DND-41 (cell line): ENCODE measurements at regions not wholly inside any gene's neighbourhood (a gene's known extent, or its start where the extent isn't known, plus 50 kb on each side); places are given as distances from the start of the nearest gene placed in this dataset.

Experiments used
- ATAC-seq: fragments of 200-7000 bp; cut with Tn5 transposase; 3 replicates; pipeline ENCODE4 v1.9.1; 2021; ENCODE audit warnings: low read depth; ENCODE audit not compliant: insufficient read depth
- DNase-seq: peaks from one replicate; pipeline ENCODE4 v3.0.0-alpha.2; 2020
- H2AFZ ChIP-seq: 2 replicates; pipeline ENCODE4 v1.6.0; 2012; ENCODE audit warnings: low read depth, low read length
- H3K27ac ChIP-seq: 2 replicates; pipeline ENCODE4 v1.5.1; 2012; ENCODE audit warnings: low read length, inconsistent platforms
- H3K27me3 ChIP-seq: fragments of 200-600 bp; sonication (generic); 2 replicates; pipeline ENCODE4 v1.6.0; 2012; ENCODE audit warnings: low read length, mild to moderate bottlenecking, inconsistent platforms; ENCODE audit not compliant: insufficient read depth, poor library complexity
- H3K36me3 ChIP-seq: 2 replicates; pipeline ENCODE4 v1.5.1; 2012; ENCODE audit warnings: low read length, inconsistent platforms; ENCODE audit not compliant: insufficient read depth
- H3K4me1 ChIP-seq: 2 replicates; pipeline ENCODE4 v1.5.1; 2012; ENCODE audit warnings: mild to moderate bottlenecking, low read length; ENCODE audit not compliant: insufficient read depth
- H3K4me2 ChIP-seq: 2 replicates; pipeline ENCODE4 v1.6.0; 2012; ENCODE audit warnings: mild to moderate bottlenecking, moderate library complexity, low read length, inconsistent platforms; ENCODE audit not compliant: insufficient read depth
- H3K4me3 ChIP-seq, 2 experiments: fragments of 200-600 bp in 1 of 2; shearing (Covaris generic) in 1 of 2; 2 replicates each; pipeline ENCODE4 v1.5.1; 2012 to 2016; ENCODE audit warnings: inconsistent platforms in 2 of 2, low read length in 2 of 2, mild to moderate bottlenecking in 2 of 2, low read depth in 1 of 2, moderate library complexity in 1 of 2
- H3K79me2 ChIP-seq: 2 replicates; pipeline ENCODE4 v1.6.0; 2012; ENCODE audit warnings: low read length, inconsistent platforms; ENCODE audit not compliant: insufficient read depth
- H3K9ac ChIP-seq: 2 replicates; pipeline ENCODE4 v1.6.0; 2012; ENCODE audit warnings: low read depth, mild to moderate bottlenecking, inconsistent platforms, low read length, moderate library complexity
- H3K9me3 ChIP-seq: 2 replicates; pipeline ENCODE4 v1.5.1; 2012; ENCODE audit warnings: low read length, moderate library complexity, mild to moderate bottlenecking, inconsistent platforms; ENCODE audit not compliant: insufficient read depth, severe bottlenecking
- H4K20me1 ChIP-seq: 2 replicates; pipeline ENCODE4 v1.6.0; 2012; ENCODE audit warnings: low read length; ENCODE audit not compliant: insufficient read depth
- CTCF ChIP-seq: IDR thresholded peaks from 2 replicates; pipeline ENCODE4 v1.5.1; 2012; ENCODE audit warnings: borderline replicate concordance, low read length, moderate library complexity, mild to moderate bottlenecking; ENCODE audit not compliant: poor library complexity, severe bottlenecking; ENCODE audit errors: extremely low read depth
- EZH2 ChIP-seq: IDR thresholded peaks from 3 replicates; pipeline ENCODE4 v1.6.1; 2012; ENCODE audit warnings: borderline replicate concordance, low read depth, mild to moderate bottlenecking, moderate library complexity, low read length, inconsistent platforms; ENCODE audit not compliant: severe bottlenecking

- H3K4me3 ChIP-seq = no peak overlapping the region
- H3K9ac ChIP-seq = no peak overlapping the region
- no peaks in the 10 kb centered on the region for H3K36me3 ChIP-seq
- H4K20me1 ChIP-seq = no peaks in the 10 kb centered on the region
- H3K79me2 ChIP-seq = no peaks in the 10 kb centered on the region
- TF ChIP-seq CTCF (no peak), EZH2 (no peak)
- H3K4me1 ChIP-seq = no peaks in the 10 kb centered on the region
- no peak overlapping the region for H3K27ac ChIP-seq
- H3K9me3 ChIP-seq = no peaks in the 10 kb centered on the region
- DNase-seq = no peak
- no peak overlapping the region for H3K4me2 ChIP-seq
- ATAC-seq = no peak
- no peaks in the 10 kb centered on the region for H3K27me3 ChIP-seq
- no peak overlapping the region for H2AFZ ChIP-seq
Observed at GRCh38 chrX:97985096-97985495, 1101.4 kb downstream of the RPA4 start.

- Histone ChIP-seq H3K27me3 (no peaks in the 10 kb centered on the region), H3K4me3 (no peak overlapping the region), H3K4me1 (no peaks in the 10 kb centered on the region), H4K20me1 (no peaks in the 10 kb centered on the region), H3K4me2 (no peak overlapping the region), H3K36me3 (no peaks in the 10 kb centered on the region), H3K79me2 (no peaks in the 10 kb centered on the region), H2AFZ (no peak overlapping the region), H3K9me3 (no peaks in the 10 kb centered on the region), H3K9ac (no peak overlapping the region), H3K27ac (no peak overlapping the region)
- DNase-seq = no peak
- TF ChIP-seq EZH2 (no peak), CTCF (no peak)
- ATAC-seq = no peak
Observed at GRCh38 chrX:97987979-97988378, 1104.3 kb downstream of the RPA4 start.

GRCh38 chrX:97995834-97996233 lies 1112.1 kb downstream of the RPA4 start:
- H3K4me2 ChIP-seq = no peak overlapping the region
- TF ChIP-seq EZH2 (no peak), CTCF (no peak)
- H3K36me3 ChIP-seq = no peaks in the 10 kb centered on the region
- H4K20me1 ChIP-seq = no peaks in the 10 kb centered on the region
- no peaks in the 10 kb centered on the region for H3K9me3 ChIP-seq
- H3K79me2 ChIP-seq = no peaks in the 10 kb centered on the region
- no peak overlapping the region for H3K27ac ChIP-seq
- no peak overlapping the region for H3K4me3 ChIP-seq
- DNase-seq (no peak), ATAC-seq (no peak)
- no peaks in the 10 kb centered on the region for H3K27me3 ChIP-seq
- no peak overlapping the region for H3K9ac ChIP-seq
- no peak overlapping the region for H2AFZ ChIP-seq
- H3K4me1 ChIP-seq = no peaks in the 10 kb centered on the region

GRCh38 chrX:98028691-98029090 lies 1145.0 kb downstream of the RPA4 start:
- no peak for ATAC-seq
- no peak overlapping the region for H3K9ac ChIP-seq
- no peak overlapping the region for H3K4me2 ChIP-seq
- no peak overlapping the region for H3K4me3 ChIP-seq
- DNase-seq = no peak
- no peaks in the 10 kb centered on the region for H4K20me1 ChIP-seq
- H3K27ac ChIP-seq = no peak overlapping the region
- H3K4me1 ChIP-seq = no peaks in the 10 kb centered on the region
- no peaks in the 10 kb centered on the region for H3K9me3 ChIP-seq
- no peak overlapping the region for H2AFZ ChIP-seq
- H3K27me3 ChIP-seq = no peaks in the 10 kb centered on the region
- no peaks in the 10 kb centered on the region for H3K79me2 ChIP-seq
- H3K36me3 ChIP-seq = no peaks in the 10 kb centered on the region
- TF ChIP-seq EZH2 (no peak), CTCF (no peak)
